CD4-positive, alpha-beta T cell treated with Interferon gamma for 1 hour (primary cell): ENCODE measurements at regions not wholly inside any gene's neighbourhood (a gene's known extent, or its start where the extent isn't known, plus 50 kb on each side); places are given as distances from the start of the nearest gene placed in this dataset.

Source experiments
- DNase-seq: peaks from one replicate; pipeline ENCODE4 v3.0.0-alpha.2; 2020

- DNase-seq = no peak
These were observed 326.6 kb downstream of the LRIG3 start for GRCh38 chr12:58593557-58594304.

- no peak for DNase-seq
These were observed 323.9 kb downstream of the LRIG3 start for GRCh38 chr12:58596381-58596780.

GRCh38 chr12:58601529-58601928, 318.8 kb downstream of the LRIG3 start:
- DNase-seq = no peak

- no peak for DNase-seq
These were observed 318.1 kb downstream of the LRIG3 start for GRCh38 chr12:58602179-58602578.

GRCh38 chr12:58602736-58603135, 317.6 kb downstream of the LRIG3 start:
- no peak for DNase-seq

- DNase-seq = no peak
These were observed 312.5 kb downstream of the LRIG3 start for GRCh38 chr12:58607805-58608204.

GRCh38 chr12:58608711-58609110, 311.6 kb downstream of the LRIG3 start:
- DNase-seq = no peak

GRCh38 chr12:58615047-58615446, 305.3 kb downstream of the LRIG3 start:
- DNase-seq = no peak

GRCh38 chr12:58615576-58615975, 304.7 kb downstream of the LRIG3 start:
- no peak for DNase-seq

GRCh38 chr12:58616618-58617017, 303.7 kb downstream of the LRIG3 start:
- no peak for DNase-seq

GRCh38 chr12:58621126-58621525, 299.2 kb downstream of the LRIG3 start:
- no peak for DNase-seq

GRCh38 chr12:58629376-58629775, 290.9 kb downstream of the LRIG3 start:
- DNase-seq = no peak

- DNase-seq = no peak
These were observed 286.8 kb downstream of the LRIG3 start for GRCh38 chr12:58633479-58633878.

GRCh38 chr12:58639318-58639934, 280.9 kb downstream of the LRIG3 start:
- DNase-seq = no peak

- no peak for DNase-seq
These were observed 280.0 kb downstream of the LRIG3 start for GRCh38 chr12:58640314-58640713.

GRCh38 chr12:58645946-58646345, 274.4 kb downstream of the LRIG3 start:
- no peak for DNase-seq

GRCh38 chr12:58647495-58647894, 272.8 kb downstream of the LRIG3 start:
- no peak for DNase-seq

- no peak for DNase-seq
These were observed 272.1 kb downstream of the LRIG3 start for GRCh38 chr12:58648176-58648575.

GRCh38 chr12:58651850-58652249, 268.5 kb downstream of the LRIG3 start:
- DNase-seq = no peak

GRCh38 chr12:58654021-58654420, 266.3 kb downstream of the LRIG3 start:
- no peak for DNase-seq

GRCh38 chr12:58655375-58655774, 264.9 kb downstream of the LRIG3 start:
- DNase-seq = no peak

- no peak for DNase-seq
These were observed 263.9 kb downstream of the LRIG3 start for GRCh38 chr12:58656254-58657009.

- DNase-seq = no peak
These were observed 263.1 kb downstream of the LRIG3 start for GRCh38 chr12:58657190-58657589.

GRCh38 chr12:58665375-58665774, 254.9 kb downstream of the LRIG3 start:
- DNase-seq = no peak
